C4-2B (cell line): ENCODE measurements at regions not wholly inside any gene's neighbourhood (a gene's known extent, or its start where the extent isn't known, plus 50 kb on each side); places are given as distances from the start of the nearest gene placed in this dataset.

ENCODE experiments used
- H3K27ac ChIP-seq: fragments of 450-650 bp; 2 replicates; pipeline ENCODE4 v1.5.1; 2017
- CTCF ChIP-seq: fragments of 450-650 bp; conservative IDR thresholded peaks from 2 replicates; pipeline ENCODE4 v1.5.1; 2017; ENCODE audit warnings: mild to moderate bottlenecking
- ZFX ChIP-seq: fragments of 450-650 bp; IDR thresholded peaks from 2 replicates; pipeline ENCODE4 v1.6.1; 2017

- H3K27ac ChIP-seq = no peak overlapping the region
- no peak for TF ChIP-seq ZFX
These were observed 85.1 kb upstream of the C14orf180 start for GRCh38 chr14:104494483-104494882.

- no peak for TF ChIP-seq CTCF
- TF ChIP-seq ZFX = no peak
- H3K27ac ChIP-seq = no peak overlapping the region
These were observed 83.5 kb upstream of the C14orf180 start for GRCh38 chr14:104496095-104496494.

- no peak for TF ChIP-seq ZFX
- no peak for TF ChIP-seq CTCF
- H3K27ac ChIP-seq = no peak overlapping the region
These were observed 79.5 kb upstream of the C14orf180 start for GRCh38 chr14:104499784-104500760.

- no peak for TF ChIP-seq CTCF
- TF ChIP-seq ZFX = no peak
- H3K27ac ChIP-seq = no peak overlapping the region
These were observed 77.5 kb upstream of the C14orf180 start for GRCh38 chr14:104502060-104502459.

- TF ChIP-seq CTCF (no peak), ZFX (no peak)
- H3K27ac ChIP-seq = no peak overlapping the region
These were observed 75.9 kb upstream of the C14orf180 start for GRCh38 chr14:104503691-104504090.

- no peak overlapping the region for H3K27ac ChIP-seq
- no peak for TF ChIP-seq ZFX
- TF ChIP-seq CTCF = no peak
These were observed 75.3 kb upstream of the C14orf180 start for GRCh38 chr14:104504172-104504735.

GRCh38 chr14:104505085-104506074, 74.2 kb upstream of the C14orf180 start:
- H3K27ac ChIP-seq = no peak overlapping the region
- TF ChIP-seq CTCF = no peak
- TF ChIP-seq ZFX = no peak
